NCI-H2171 treated with DMSO at 0.1 percent for 48 hours (cell line): ENCODE measurements at regions not wholly inside any gene's neighbourhood (a gene's known extent, or its start where the extent isn't known, plus 50 kb on each side); places are given as distances from the start of the nearest gene placed in this dataset.
A peak's percentile ranks its signal among the peaks of the same experiment; 100 is the strongest.

Experiments used
- DNase-seq: peaks from one replicate; lab custom pipeline; 2025; lab: John Stamatoyannopoulos, UW

- peak; percentile 74 for DNase-seq
Measured at GRCh38 chr6:19752746-19753145, 84.4 kb upstream of the ID4 start.

GRCh38 chr6:19753826-19754225, 83.3 kb upstream of the ID4 start:
- peak; percentile 98 for DNase-seq

GRCh38 chr6:19754686-19755085, 82.5 kb upstream of the ID4 start:
- DNase-seq, result peak; percentile 38

GRCh38 chr6:19755181-19755580, 82.0 kb upstream of the ID4 start:
- no peak for DNase-seq

GRCh38 chr6:19757036-19757435, 80.1 kb upstream of the ID4 start:
- no peak for DNase-seq

- DNase-seq, result no peak
Measured at GRCh38 chr6:19759117-19759880, 77.9 kb upstream of the ID4 start.

GRCh38 chr6:19761121-19761520, 76.0 kb upstream of the ID4 start:
- DNase-seq, result no peak

GRCh38 chr6:19771753-19772336, 65.3 kb upstream of the ID4 start:
- DNase-seq, result no peak

- DNase-seq, result no peak
Measured at GRCh38 chr6:19772891-19773290, 64.3 kb upstream of the ID4 start.

- no peak for DNase-seq
Measured at GRCh38 chr6:19781269-19781668, 55.9 kb upstream of the ID4 start.

- DNase-seq, result no peak
Measured at GRCh38 chr6:19782588-19782987, 54.6 kb upstream of the ID4 start.
